Neuron (in vitro differentiated cells): ENCODE measurements at regions not wholly inside any gene's neighbourhood (a gene's known extent, or its start where the extent isn't known, plus 50 kb on each side); places are given as distances from the start of the nearest gene placed in this dataset.
A peak's percentile ranks its signal among the peaks of the same experiment; 100 is the strongest.

Experiments used
- H2AFZ ChIP-seq: one replicate; pipeline ENCODE4 v1.6.1; 2013; ENCODE audit warnings: low read depth, mild to moderate bottlenecking, inconsistent platforms, low read length, moderate library complexity
- H3K27me3 ChIP-seq: one replicate; pipeline ENCODE4 v1.6.1; 2013; ENCODE audit warnings: low read length; ENCODE audit not compliant: insufficient read depth
- H3K36me3 ChIP-seq: one replicate; pipeline ENCODE4 v1.6.1; 2013; ENCODE audit warnings: low read length; ENCODE audit not compliant: insufficient read depth
- H3K4me1 ChIP-seq: one replicate; pipeline ENCODE4 v1.6.1; 2013; ENCODE audit warnings: low read length; ENCODE audit not compliant: insufficient read depth
- H3K4me3 ChIP-seq: 2 replicates; pipeline ENCODE4 v1.5.1; 2013; ENCODE audit warnings: mild to moderate bottlenecking, low read length, moderate library complexity
- H3K9me3 ChIP-seq: one replicate; pipeline ENCODE4 v1.6.1; 2013; ENCODE audit warnings: low read length

GRCh38 chr4:18937746-18938145 lies 916.2 kb upstream of the LCORL start:
- Histone ChIP-seq H3K4me3 (no peak overlapping the region), H2AFZ (no peak overlapping the region), H3K4me1 (peaks cover 4% of the 10 kb centered on the region), H3K27me3 (no peaks in the 10 kb centered on the region), H3K36me3 (no peaks in the 10 kb centered on the region), H3K9me3 (no peaks in the 10 kb centered on the region)

GRCh38 chr4:18937080-18937479 lies 915.5 kb upstream of the LCORL start:
- Histone ChIP-seq H3K27me3 (no peaks in the 10 kb centered on the region), H3K9me3 (no peaks in the 10 kb centered on the region), H3K36me3 (no peaks in the 10 kb centered on the region), H2AFZ (no peak overlapping the region), H3K4me3 (no peak overlapping the region), H3K4me1 (peaks cover 4% of the 10 kb centered on the region)

DNA sequence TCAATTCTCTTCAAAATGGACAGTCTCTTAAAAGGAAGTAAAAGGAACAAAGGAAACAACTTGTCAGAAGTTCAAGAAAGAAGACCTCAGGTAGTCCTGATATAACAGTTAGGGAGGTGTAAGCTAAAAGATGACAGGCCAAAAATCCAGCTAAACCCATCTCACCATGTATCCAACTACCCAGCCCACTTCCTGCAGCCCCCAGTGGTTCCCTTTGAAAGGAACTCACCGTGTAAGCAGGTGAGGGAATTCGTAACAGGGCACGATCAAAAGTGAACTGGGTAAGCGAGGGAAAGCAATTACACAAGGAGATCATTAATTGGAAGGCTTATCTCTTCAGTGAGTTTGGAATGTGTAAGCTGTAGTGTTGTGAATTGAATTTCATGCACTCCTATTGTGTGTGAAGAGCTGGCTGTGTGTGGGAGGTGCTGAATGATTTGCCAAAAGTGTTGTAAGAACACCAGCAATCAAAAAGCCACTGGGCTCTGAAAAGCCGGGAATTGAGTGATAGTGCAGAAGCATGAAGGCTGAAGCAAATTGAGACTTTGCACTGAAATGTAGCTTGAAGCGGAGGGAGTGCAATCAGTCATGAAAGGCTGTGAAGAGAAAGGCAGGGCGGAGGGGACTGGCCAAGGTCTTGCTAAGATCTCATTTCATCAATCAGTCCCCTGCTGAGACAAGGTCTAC lies 914.2 kb upstream of the LCORL start:
- Histone ChIP-seq H3K27me3 (no peaks in the 10 kb centered on the region), H3K9me3 (no peaks in the 10 kb centered on the region), H3K36me3 (no peaks in the 10 kb centered on the region), H3K4me3 (no peak overlapping the region), H3K4me1 (peaks cover 4% of the 10 kb centered on the region), H2AFZ (no peak overlapping the region)

GRCh38 chr4:18934197-18934596 lies 912.6 kb upstream of the LCORL start:
- H3K4me3 ChIP-seq = no peak overlapping the region

DNA sequence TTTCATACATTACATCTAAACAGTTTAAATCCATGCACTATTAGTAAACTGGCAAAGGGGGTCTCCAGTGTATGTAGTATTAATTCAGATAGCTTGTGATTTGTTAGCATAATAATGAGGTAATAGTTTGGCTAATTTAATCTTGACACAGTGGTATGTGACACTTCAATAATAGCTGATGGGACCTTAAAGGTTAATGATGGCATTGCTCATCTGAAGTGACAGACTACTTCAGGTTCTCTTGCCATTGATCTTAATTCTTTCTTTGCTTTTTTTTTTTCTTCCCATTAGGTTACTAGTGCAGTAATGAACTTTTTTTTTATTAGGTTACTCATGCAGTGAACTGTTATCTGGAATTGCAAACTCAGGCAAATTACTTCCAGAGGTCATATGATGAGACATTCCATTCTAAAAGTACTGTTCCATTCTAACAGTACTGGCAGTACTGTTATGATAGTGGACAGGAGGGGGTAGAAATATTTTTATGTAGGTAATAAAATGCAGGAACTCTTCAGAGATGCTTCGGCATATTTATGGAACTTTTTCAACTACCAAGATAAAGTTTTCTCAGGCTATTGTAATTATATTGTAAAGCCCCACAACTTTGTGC lies 911.3 kb upstream of the LCORL start:
- no peak overlapping the region for H3K4me3 ChIP-seq
- no peak overlapping the region for H2AFZ ChIP-seq
- H3K9me3 ChIP-seq = no peaks in the 10 kb centered on the region

More at GRCh38 chr4:18934197-18934596, 912.6 kb upstream of the LCORL start:
- Histone ChIP-seq H3K4me1 (peaks cover 7% of the 10 kb centered on the region), H3K9me3 (no peaks in the 10 kb centered on the region), H3K36me3 (no peaks in the 10 kb centered on the region), H2AFZ (no peak overlapping the region), H3K27me3 (no peaks in the 10 kb centered on the region)

GRCh38 chr4:18931643-18932377 lies 910.3 kb upstream of the LCORL start:
- no peaks in the 10 kb centered on the region for H3K36me3 ChIP-seq
- no peak overlapping the region for H2AFZ ChIP-seq
- no peaks in the 10 kb centered on the region for H3K9me3 ChIP-seq
- peaks cover 7% of the 10 kb centered on the region for H3K4me1 ChIP-seq
- no peak overlapping the region for H3K4me3 ChIP-seq
- no peaks in the 10 kb centered on the region for H3K27me3 ChIP-seq

More for the DNA sequence above, 911.3 kb upstream of the LCORL start:
- no peaks in the 10 kb centered on the region for H3K27me3 ChIP-seq
- H3K36me3 ChIP-seq = no peaks in the 10 kb centered on the region
- H3K4me1 ChIP-seq = peaks cover 7% of the 10 kb centered on the region

DNA sequence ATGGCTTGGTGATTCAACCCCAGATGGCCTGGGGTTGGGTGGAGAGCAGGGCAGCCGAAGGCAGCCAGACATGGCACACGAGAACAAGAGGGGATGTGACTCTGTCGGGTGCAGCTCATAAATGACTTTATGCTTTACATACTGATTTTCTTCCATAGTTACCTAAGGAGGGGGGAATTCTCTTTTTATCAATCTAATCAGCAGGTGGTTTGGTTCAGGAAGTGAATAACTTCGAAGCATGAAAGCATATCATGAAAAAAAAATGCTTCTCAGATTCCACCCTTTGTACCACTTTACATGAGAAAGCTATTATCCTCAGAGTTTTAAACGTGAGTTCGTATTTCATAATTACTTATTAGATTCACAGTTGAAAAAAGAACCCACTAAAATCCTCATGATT lies 908.9 kb upstream of the LCORL start:
- H2AFZ ChIP-seq = no peak overlapping the region
- no peaks in the 10 kb centered on the region for H3K9me3 ChIP-seq
- H3K4me3 ChIP-seq = no peak overlapping the region
- H3K36me3 ChIP-seq = no peaks in the 10 kb centered on the region
- H3K27me3 ChIP-seq = no peaks in the 10 kb centered on the region
- peaks cover 3% of the 10 kb centered on the region for H3K4me1 ChIP-seq

GRCh38 chr4:18923496-18924161 lies 902.1 kb upstream of the LCORL start:
- H3K9me3 ChIP-seq = no peaks in the 10 kb centered on the region
- H3K4me1 ChIP-seq = peaks cover 3% of the 10 kb centered on the region
- no peak overlapping the region for H2AFZ ChIP-seq
- no peak overlapping the region for H3K4me3 ChIP-seq
- no peaks in the 10 kb centered on the region for H3K27me3 ChIP-seq
- no peaks in the 10 kb centered on the region for H3K36me3 ChIP-seq

- Histone ChIP-seq H3K36me3 (no peaks in the 10 kb centered on the region), H3K27me3 (no peaks in the 10 kb centered on the region), H3K4me1 (no peaks in the 10 kb centered on the region), H2AFZ (no peak overlapping the region), H3K9me3 (peaks cover 5% of the 10 kb centered on the region), H3K4me3 (no peak overlapping the region)
Measured at GRCh38 chr4:18917689-18918088, 896.1 kb upstream of the LCORL start.

GRCh38 chr4:18914182-18914581 lies 892.6 kb upstream of the LCORL start:
- Histone ChIP-seq H3K36me3 (no peaks in the 10 kb centered on the region), H3K4me1 (no peaks in the 10 kb centered on the region), H3K27me3 (no peaks in the 10 kb centered on the region), H2AFZ (no peak overlapping the region), H3K4me3 (no peak overlapping the region), H3K9me3 (peaks cover 5% of the 10 kb centered on the region)

- H3K4me3 ChIP-seq = no peak overlapping the region
- no peak overlapping the region for H2AFZ ChIP-seq
- H3K36me3 ChIP-seq = no peaks in the 10 kb centered on the region
- H3K27me3 ChIP-seq = no peaks in the 10 kb centered on the region
- H3K9me3 ChIP-seq = no peaks in the 10 kb centered on the region
- no peaks in the 10 kb centered on the region for H3K4me1 ChIP-seq
Measured at GRCh38 chr4:18894928-18895327, 873.4 kb upstream of the LCORL start.

DNA sequence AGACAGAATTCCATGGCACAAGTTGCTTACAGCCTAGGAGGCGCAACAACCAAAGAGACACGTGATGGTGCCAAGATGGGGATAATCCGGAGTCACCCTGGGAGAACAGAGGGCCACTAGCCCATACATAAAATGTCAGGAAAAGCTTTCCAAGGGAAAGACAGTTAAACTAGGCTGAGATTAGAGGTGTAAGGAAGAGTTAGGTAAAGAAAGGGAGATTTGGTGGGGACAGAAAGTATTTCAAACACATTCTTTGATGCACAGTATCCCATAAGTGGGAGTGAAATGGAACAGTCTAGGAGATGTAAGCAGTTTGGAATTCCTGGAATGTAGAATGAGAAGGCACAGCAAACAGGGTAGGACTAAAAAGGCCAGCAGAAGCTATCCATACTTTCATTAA lies 860.9 kb upstream of the LCORL start:
- Histone ChIP-seq H3K36me3 (no peaks in the 10 kb centered on the region), H3K27me3 (no peaks in the 10 kb centered on the region), H2AFZ (peak overlapping the region; percentile 76), H3K4me1 (peaks cover 10% of the 10 kb centered on the region), H3K4me3 (no peak overlapping the region), H3K9me3 (no peaks in the 10 kb centered on the region)

GRCh38 chr4:18881556-18881955 lies 860.0 kb upstream of the LCORL start:
- Histone ChIP-seq H2AFZ (no peak overlapping the region), H3K4me1 (peaks cover 10% of the 10 kb centered on the region), H3K9me3 (no peaks in the 10 kb centered on the region), H3K4me3 (no peak overlapping the region), H3K27me3 (no peaks in the 10 kb centered on the region), H3K36me3 (no peaks in the 10 kb centered on the region)
